ENCODE measurements at regions not wholly inside any gene's neighbourhood (a gene's known extent, or its start where the extent isn't known, plus 50 kb on each side); places are given as distances from the start of the nearest gene placed in this dataset.

DNA sequence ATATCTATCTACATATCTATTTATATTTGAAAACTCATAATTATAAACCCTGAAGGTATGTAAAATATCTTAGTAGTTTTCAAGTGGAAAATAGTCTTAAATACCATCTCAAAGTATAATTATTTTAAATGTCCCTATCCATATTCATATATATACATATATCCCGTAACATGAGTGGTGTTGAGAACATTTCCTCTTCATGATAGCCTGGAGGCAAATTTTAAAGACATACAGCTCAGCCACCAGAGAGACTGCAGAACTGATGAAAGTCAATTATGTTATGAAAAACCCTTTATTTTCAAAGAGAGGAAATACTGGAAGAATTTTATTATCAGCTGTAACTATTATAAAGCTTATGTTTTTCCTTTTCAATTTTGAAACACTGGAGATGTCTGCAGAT lies 1806.7 kb upstream of the PCDH7 start:
- TF ChIP-seq, protein P1, sequence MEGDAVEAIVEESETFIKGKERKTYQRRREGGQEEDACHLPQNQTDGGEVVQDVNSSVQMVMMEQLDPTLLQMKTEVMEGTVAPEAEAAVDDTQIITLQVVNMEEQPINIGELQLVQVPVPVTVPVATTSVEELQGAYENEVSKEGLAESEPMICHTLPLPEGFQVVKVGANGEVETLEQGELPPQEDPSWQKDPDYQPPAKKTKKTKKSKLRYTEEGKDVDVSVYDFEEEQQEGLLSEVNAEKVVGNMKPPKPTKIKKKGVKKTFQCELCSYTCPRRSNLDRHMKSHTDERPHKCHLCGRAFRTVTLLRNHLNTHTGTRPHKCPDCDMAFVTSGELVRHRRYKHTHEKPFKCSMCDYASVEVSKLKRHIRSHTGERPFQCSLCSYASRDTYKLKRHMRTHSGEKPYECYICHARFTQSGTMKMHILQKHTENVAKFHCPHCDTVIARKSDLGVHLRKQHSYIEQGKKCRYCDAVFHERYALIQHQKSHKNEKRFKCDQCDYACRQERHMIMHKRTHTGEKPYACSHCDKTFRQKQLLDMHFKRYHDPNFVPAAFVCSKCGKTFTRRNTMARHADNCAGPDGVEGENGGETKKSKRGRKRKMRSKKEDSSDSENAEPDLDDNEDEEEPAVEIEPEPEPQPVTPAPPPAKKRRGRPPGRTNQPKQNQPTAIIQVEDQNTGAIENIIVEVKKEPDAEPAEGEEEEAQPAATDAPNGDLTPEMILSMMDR (IDR thresholded peaks at IDR 0.05): no peak
- TF ChIP-seq POLR2A (IDR thresholded peaks at IDR 0.05): no peak

Measured in heart left ventricle (tissue), 13 donors.